ENCODE measurements at regions not wholly inside any gene's neighbourhood (a gene's known extent, or its start where the extent isn't known, plus 50 kb on each side); places are given as distances from the start of the nearest gene placed in this dataset.

DNA sequence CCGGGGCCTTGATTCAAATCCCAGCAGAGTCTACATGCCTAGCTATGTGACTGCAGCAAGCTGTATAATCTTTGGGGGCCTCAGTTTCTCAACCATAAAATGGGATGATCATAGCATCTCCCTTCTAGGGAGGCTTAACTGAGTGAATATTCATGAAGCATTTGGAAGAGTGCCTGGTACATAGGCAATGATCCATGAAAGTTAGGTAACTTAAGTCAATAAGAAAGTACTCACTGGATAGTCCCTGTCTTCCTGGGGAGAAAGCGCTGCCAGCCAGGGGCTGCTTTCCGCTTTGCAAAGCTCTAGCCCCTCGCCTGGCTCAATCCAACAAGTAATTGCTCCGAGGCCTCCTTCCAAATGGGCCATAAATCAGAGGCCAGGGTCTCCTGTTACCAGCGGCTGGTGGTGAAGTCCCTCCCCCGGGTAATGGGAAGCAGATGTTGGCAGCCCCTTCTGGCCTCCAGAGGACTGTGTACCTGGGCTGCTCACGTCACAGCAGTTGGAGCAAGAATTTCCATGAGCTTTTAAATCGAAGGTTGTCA, 521.9 kb upstream of the PROK2 start:
- TF ChIP-seq, protein P1, sequence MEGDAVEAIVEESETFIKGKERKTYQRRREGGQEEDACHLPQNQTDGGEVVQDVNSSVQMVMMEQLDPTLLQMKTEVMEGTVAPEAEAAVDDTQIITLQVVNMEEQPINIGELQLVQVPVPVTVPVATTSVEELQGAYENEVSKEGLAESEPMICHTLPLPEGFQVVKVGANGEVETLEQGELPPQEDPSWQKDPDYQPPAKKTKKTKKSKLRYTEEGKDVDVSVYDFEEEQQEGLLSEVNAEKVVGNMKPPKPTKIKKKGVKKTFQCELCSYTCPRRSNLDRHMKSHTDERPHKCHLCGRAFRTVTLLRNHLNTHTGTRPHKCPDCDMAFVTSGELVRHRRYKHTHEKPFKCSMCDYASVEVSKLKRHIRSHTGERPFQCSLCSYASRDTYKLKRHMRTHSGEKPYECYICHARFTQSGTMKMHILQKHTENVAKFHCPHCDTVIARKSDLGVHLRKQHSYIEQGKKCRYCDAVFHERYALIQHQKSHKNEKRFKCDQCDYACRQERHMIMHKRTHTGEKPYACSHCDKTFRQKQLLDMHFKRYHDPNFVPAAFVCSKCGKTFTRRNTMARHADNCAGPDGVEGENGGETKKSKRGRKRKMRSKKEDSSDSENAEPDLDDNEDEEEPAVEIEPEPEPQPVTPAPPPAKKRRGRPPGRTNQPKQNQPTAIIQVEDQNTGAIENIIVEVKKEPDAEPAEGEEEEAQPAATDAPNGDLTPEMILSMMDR (IDR thresholded peaks at IDR 0.05 in 4 of 5, conservative IDR thresholded peaks at IDR 0.05 in 1 of 5), result no peak
- no peak for TF ChIP-seq POLR2A (IDR thresholded peaks at IDR 0.05)

Data from gastrocnemius medialis (tissue), 4 donors.